Mesenchymal stem cell (in vitro differentiated cells and primary cell): ENCODE measurements at regions not wholly inside any gene's neighbourhood (a gene's known extent, or its start where the extent isn't known, plus 50 kb on each side); places are given as distances from the start of the nearest gene placed in this dataset.

Experiments
- DNase-seq: peaks from one replicate; pipeline ENCODE4 v3.0.0-alpha.2; 2013
- H2AFZ ChIP-seq: one replicate; pipeline ENCODE4 v1.6.1; 2013; ENCODE audit warnings: low read depth, mild to moderate bottlenecking, control low read depth, inconsistent platforms, low read length, moderate library complexity
- H2AK5ac ChIP-seq: 2 replicates; pipeline ENCODE4 v1.6.1; 2013; ENCODE audit warnings: low read length, moderate library complexity, mild to moderate bottlenecking, inconsistent platforms; ENCODE audit not compliant: severe bottlenecking
- H2BK120ac ChIP-seq: one replicate; pipeline ENCODE4 v1.6.1; 2013; ENCODE audit warnings: low read depth, mild to moderate bottlenecking, inconsistent platforms, low read length, moderate library complexity
- H2BK12ac ChIP-seq, 2 experiments: one replicate each; pipeline ENCODE4 v1.6.1; 2013; ENCODE audit warnings: inconsistent platforms in 2 of 2, low read length in 2 of 2, mild to moderate bottlenecking in 2 of 2, moderate library complexity in 2 of 2, control low read depth in 1 of 2
- H2BK15ac ChIP-seq: one replicate; pipeline ENCODE4 v1.6.1; 2013; ENCODE audit warnings: mild to moderate bottlenecking, low read depth, inconsistent platforms; ENCODE audit not compliant: poor library complexity, severe bottlenecking
- H2BK5ac ChIP-seq: 2 replicates; pipeline ENCODE4 v1.6.1; 2013; ENCODE audit warnings: low read depth, mild to moderate bottlenecking, low read length, control low read depth, inconsistent platforms; ENCODE audit not compliant: poor library complexity, severe bottlenecking
- H3K14ac ChIP-seq, 2 experiments: one replicate each; pipeline ENCODE4 v1.6.1; 2013; ENCODE audit warnings: inconsistent platforms in 2 of 2, low read length in 2 of 2, control low read depth in 1 of 2, mild to moderate bottlenecking in 1 of 2, moderate library complexity in 1 of 2
- H3K18ac ChIP-seq, 2 experiments: one replicate each; pipeline ENCODE4 v1.6.1; 2013; ENCODE audit warnings: inconsistent platforms in 2 of 2, low read length in 2 of 2, control low read depth in 1 of 2, low read depth in 1 of 2, mild to moderate bottlenecking in 1 of 2
- H3K23ac ChIP-seq, 2 experiments: one replicate each; pipeline ENCODE4 v1.6.1; 2013; ENCODE audit warnings: inconsistent platforms in 2 of 2, low read length in 2 of 2, mild to moderate bottlenecking in 2 of 2, moderate library complexity in 2 of 2, control low read depth in 1 of 2
- H3K27ac ChIP-seq: 2 replicates; pipeline ENCODE4 v1.5.1; 2013; ENCODE audit warnings: mild to moderate bottlenecking, moderate library complexity, low read length, control low read depth, inconsistent platforms; ENCODE audit not compliant: poor library complexity, severe bottlenecking
- H3K27me3 ChIP-seq, 2 experiments: 2 replicates each; pipeline versions ENCODE4 v1.6.1 to v1.7.0; 2013; ENCODE audit warnings: low read length in 2 of 2, mild to moderate bottlenecking in 2 of 2, moderate library complexity in 2 of 2, control low read depth in 1 of 2, inconsistent platforms in 1 of 2; ENCODE audit not compliant: control insufficient read depth in 1 of 2, insufficient read depth in 1 of 2
- H3K36me3 ChIP-seq, 2 experiments: 2 replicates each; pipeline versions ENCODE4 v1.6.1 to v1.7.0; 2013; ENCODE audit warnings: low read length in 2 of 2, control low read depth in 1 of 2, inconsistent platforms in 1 of 2, low read depth in 1 of 2, mild to moderate bottlenecking in 1 of 2; ENCODE audit not compliant: insufficient read depth in 2 of 2, control insufficient read depth in 1 of 2
- H3K4ac ChIP-seq, 2 experiments: one replicate each; pipeline ENCODE4 v1.6.1; 2013; ENCODE audit warnings: inconsistent platforms in 2 of 2, low read length in 2 of 2, mild to moderate bottlenecking in 2 of 2, moderate library complexity in 2 of 2, control low read depth in 1 of 2, low read depth in 1 of 2
- H3K4me1 ChIP-seq: 2 replicates; pipeline ENCODE4 v1.6.1; 2013; ENCODE audit warnings: low read depth, low read length, control low read depth; ENCODE audit not compliant: control insufficient read depth, insufficient read depth
- H3K4me2 ChIP-seq: 2 replicates; pipeline ENCODE4 v1.6.1; 2013; ENCODE audit warnings: low read length, mild to moderate bottlenecking, inconsistent platforms; ENCODE audit not compliant: poor library complexity, severe bottlenecking
- H3K4me3 ChIP-seq, 2 experiments: 2 replicates each; pipeline versions ENCODE4 v1.5.1 to v1.7.0; 2013; ENCODE audit warnings: low read length in 2 of 2, mild to moderate bottlenecking in 2 of 2, control low read depth in 1 of 2, low read depth in 1 of 2; ENCODE audit not compliant: insufficient read depth in 1 of 2
- H3K79me1 ChIP-seq: replicated peaks from 2 replicates; pipeline ENCODE4 v1.6.1; 2013; ENCODE audit warnings: mild to moderate bottlenecking, control low read depth, low read length, inconsistent platforms; ENCODE audit not compliant: poor library complexity, severe bottlenecking
- H3K9ac ChIP-seq: 2 replicates; pipeline ENCODE4 v1.7.0; 2013; ENCODE audit warnings: mild to moderate bottlenecking, low read length, moderate library complexity
- H3K9me3 ChIP-seq: 2 replicates; pipeline ENCODE4 v1.7.0; 2013; ENCODE audit warnings: mild to moderate bottlenecking, low read length; ENCODE audit not compliant: control insufficient read depth
- H4K8ac ChIP-seq: one replicate; pipeline ENCODE4 v1.6.1; 2013; ENCODE audit warnings: inconsistent platforms, mild to moderate bottlenecking, low read length, moderate library complexity
- H4K91ac ChIP-seq: one replicate; pipeline ENCODE4 v1.6.1; 2013; ENCODE audit warnings: mild to moderate bottlenecking, low read length, inconsistent platforms
- WGBS: methylation state at CpG from one replicate; pipeline ENCODE4 v1.1.7; 2013; ENCODE audit warnings: mixed read lengths; 5-methylcytosine and 5-hydroxymethylcytosine counted together

GRCh38 chr14:22485649-22486048 is 103.4 kb downstream of the DAD1 start:
- Histone ChIP-seq H2AFZ (no peak overlapping the region), H3K27ac (no peak overlapping the region), H2BK12ac (no peak overlapping the region), H3K27me3 (peaks cover 4 to 86% of the 10 kb centered on the region in 2 experiments), H4K91ac (no peak overlapping the region), H3K14ac (no peak overlapping the region), H2BK120ac (no peak overlapping the region), H3K4me1 (peaks cover 3% of the 10 kb centered on the region), H3K18ac (peak overlapping the region in 1 of 2 experiments; percentile 24), H3K9ac (no peak overlapping the region), H3K36me3 (no peaks in the 10 kb centered on the region), H2BK5ac (no peak overlapping the region), H3K23ac (no peak overlapping the region), H2BK15ac (no peak overlapping the region), H3K9me3 (no peaks in the 10 kb centered on the region), H2AK5ac (no peak overlapping the region), H3K4me3 (no peak overlapping the region), H3K4me2 (no peak overlapping the region), H4K8ac (no peak overlapping the region), H3K79me1 (no peaks in the 10 kb centered on the region), H3K4ac (no peak overlapping the region)
- WGBS = 90% methylated on average over 6 of the region's 6 CpGs
- DNase-seq = no peak

GRCh38 chr14:22485178-22485577 is 103.8 kb downstream of the DAD1 start:
- Histone ChIP-seq H2BK120ac (no peak overlapping the region), H3K9ac (no peak overlapping the region), H3K14ac (no peak overlapping the region), H2AK5ac (no peak overlapping the region), H3K27ac (no peak overlapping the region), H3K36me3 (no peaks in the 10 kb centered on the region), H3K4me3 (no peak overlapping the region), H4K8ac (no peak overlapping the region), H4K91ac (no peak overlapping the region), H2BK15ac (no peak overlapping the region), H2BK5ac (no peak overlapping the region), H3K4me1 (peaks cover 3% of the 10 kb centered on the region), H2BK12ac (no peak overlapping the region), H2AFZ (no peak overlapping the region), H3K4ac (no peak overlapping the region), H3K4me2 (no peak overlapping the region), H3K27me3 (peaks cover 0 to 86% of the 10 kb centered on the region in 2 experiments), H3K9me3 (no peaks in the 10 kb centered on the region), H3K79me1 (no peaks in the 10 kb centered on the region), H3K18ac (no peak overlapping the region), H3K23ac (no peak overlapping the region)
- DNase-seq = peak; percentile 35
- WGBS = 100% methylated on average over 1 of the region's 1 CpG

GRCh38 chr14:22484632-22485031 is 104.4 kb downstream of the DAD1 start:
- Histone ChIP-seq H2AK5ac (no peak overlapping the region), H3K4me3 (no peak overlapping the region), H3K27me3 (peaks cover 0 to 85% of the 10 kb centered on the region in 2 experiments), H2AFZ (no peak overlapping the region), H3K9me3 (no peaks in the 10 kb centered on the region), H3K14ac (no peak overlapping the region), H3K18ac (peak overlapping the region in 1 of 2 experiments; percentile 23), H3K4me1 (peaks cover 3% of the 10 kb centered on the region), H4K91ac (no peak overlapping the region), H2BK15ac (no peak overlapping the region), H3K4ac (no peak overlapping the region), H2BK120ac (no peak overlapping the region), H3K9ac (no peak overlapping the region), H3K4me2 (no peak overlapping the region), H3K27ac (no peak overlapping the region), H3K79me1 (no peaks in the 10 kb centered on the region), H3K23ac (no peak overlapping the region), H2BK5ac (no peak overlapping the region), H2BK12ac (no peak overlapping the region), H3K36me3 (no peaks in the 10 kb centered on the region), H4K8ac (no peak overlapping the region)
- WGBS = 66% methylated on average over 3 of the region's 5 CpGs
- DNase-seq = peak; percentile 76

GRCh38 chr14:22483863-22484593 is 105.0 kb downstream of the DAD1 start:
- 75% methylated on average over 10 of the region's 10 CpGs for WGBS

More at GRCh38 chr14:22483863-22484593, 105.0 kb downstream of the DAD1 start:
- no peaks in the 10 kb centered on the region for H3K36me3 ChIP-seq
- no peak overlapping the region for H4K8ac ChIP-seq
- H3K9me3 ChIP-seq = no peaks in the 10 kb centered on the region
- no peak overlapping the region for H2AFZ ChIP-seq
- no peak for DNase-seq
- H4K91ac ChIP-seq = peak overlapping the region; percentile 18
- peaks cover 0 to 85% of the 10 kb centered on the region in 2 experiments for H3K27me3 ChIP-seq
- H3K4me3 ChIP-seq = no peak overlapping the region
- no peak overlapping the region for H3K4me2 ChIP-seq
- peaks cover 3% of the 10 kb centered on the region for H3K4me1 ChIP-seq
- no peak overlapping the region for H2BK120ac ChIP-seq
- H3K14ac ChIP-seq = peak overlapping the region in 1 of 2 experiments; percentile 68
- no peak overlapping the region for H3K4ac ChIP-seq
- peak overlapping the region in 1 of 2 experiments; percentile 74 for H3K18ac ChIP-seq
- H3K9ac ChIP-seq = no peak overlapping the region
- no peak overlapping the region for H2BK5ac ChIP-seq
- no peak overlapping the region for H2BK12ac ChIP-seq
- H2BK15ac ChIP-seq = no peak overlapping the region
- H3K79me1 ChIP-seq = no peaks in the 10 kb centered on the region
- no peak overlapping the region for H3K23ac ChIP-seq
- H3K27ac ChIP-seq = no peak overlapping the region
- H2AK5ac ChIP-seq = no peak overlapping the region
